ENCODE measurements at regions not wholly inside any gene's neighbourhood (a gene's known extent, or its start where the extent isn't known, plus 50 kb on each side); places are given as distances from the start of the nearest gene placed in this dataset.
"Not testable (repeated sequence)": the region's sequence is repeated elsewhere in the genome, so short reads cannot be mapped to it uniquely, and the experiment has no call there.

DNA sequence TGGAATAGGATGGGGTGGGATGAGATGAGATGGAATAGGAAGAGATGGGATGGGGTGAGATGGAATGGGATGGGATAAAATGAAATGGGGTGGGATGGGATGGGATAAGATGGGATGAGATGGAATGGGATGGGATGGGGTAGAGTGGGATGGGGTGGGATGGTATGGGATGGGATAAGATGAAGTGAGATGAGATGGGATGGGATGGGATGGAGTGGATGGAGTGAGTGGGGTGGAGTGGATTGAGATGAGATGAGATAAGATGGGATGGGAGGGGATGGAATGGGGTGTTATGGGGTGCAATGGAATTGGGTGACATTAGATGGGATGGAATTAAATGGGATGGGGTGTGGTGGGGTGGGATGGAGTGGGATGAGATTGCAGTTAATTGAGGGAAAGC is 279.2 kb upstream of the CDH5 start:
- no peak for ATAC-seq
- intact Hi-C loops (cut with DNase I) = no loop called here
- no peak for DNase-seq

DNA sequence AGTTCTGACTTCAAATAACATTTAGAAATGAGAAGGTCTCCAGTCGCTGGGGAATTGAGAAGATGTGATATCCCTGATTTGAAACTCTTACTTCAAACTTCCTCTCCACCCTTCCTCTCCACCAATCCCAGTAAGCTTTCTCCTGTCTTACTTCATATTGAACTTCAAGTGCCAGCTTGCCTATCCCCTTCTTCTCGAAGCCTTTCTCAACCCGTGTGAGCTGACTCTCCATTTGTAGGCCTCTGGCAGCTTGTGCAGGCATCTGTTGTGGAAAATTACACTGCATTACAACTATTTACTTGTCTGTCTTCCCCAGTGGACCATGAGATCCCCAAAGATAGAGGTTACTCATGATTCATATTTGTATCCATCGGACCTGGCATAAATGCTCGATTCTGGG is 280.8 kb upstream of the CDH5 start:
- ATAC-seq (no peak), DNase-seq (no peak)
- intact Hi-C loops (cut with DNase I) = no loop called here

DNA sequence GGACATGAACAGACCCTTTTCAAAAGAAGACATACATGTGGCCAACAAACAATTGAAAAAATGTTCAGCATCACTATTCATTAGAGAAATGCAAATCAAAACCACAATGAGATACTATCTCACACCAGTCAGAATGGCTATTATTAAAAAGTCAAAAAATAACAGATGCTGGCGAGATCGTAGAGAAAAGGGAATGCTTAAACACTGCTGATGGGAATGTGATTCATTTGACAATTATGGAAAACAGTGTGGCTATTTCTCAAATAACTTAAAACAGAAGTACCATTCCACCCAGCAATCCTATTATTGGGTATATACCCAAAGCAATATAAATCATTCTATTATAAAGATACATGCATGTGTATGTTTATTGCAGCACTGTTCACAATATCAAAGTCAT is 281.8 kb upstream of the CDH5 start:
- intact Hi-C loops (cut with DNase I); DNase-seq; ATAC-seq: not testable (repeated sequence)

DNA sequence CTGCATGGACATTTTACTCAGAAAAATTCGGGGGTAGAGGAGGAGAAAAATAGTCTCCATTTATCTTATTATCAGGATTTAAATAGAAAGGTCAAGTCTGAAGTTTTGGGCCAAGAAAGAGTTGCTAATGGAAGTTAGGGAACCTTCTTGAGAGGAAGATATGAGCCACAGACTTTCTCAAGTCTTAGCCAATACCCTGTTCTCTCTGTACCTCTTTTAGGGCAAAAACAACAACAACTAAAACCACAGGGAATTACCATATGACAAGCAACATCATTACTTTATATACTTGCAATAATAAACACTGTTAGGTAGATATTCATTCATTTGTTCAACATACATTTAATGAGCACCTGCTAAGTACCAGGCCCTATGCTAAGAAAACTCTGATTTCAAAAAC is 282.2 kb upstream of the CDH5 start:
- intact Hi-C loops (cut with DNase I) = no loop called here
- DNase-seq = no peak
- no peak for ATAC-seq

DNA sequence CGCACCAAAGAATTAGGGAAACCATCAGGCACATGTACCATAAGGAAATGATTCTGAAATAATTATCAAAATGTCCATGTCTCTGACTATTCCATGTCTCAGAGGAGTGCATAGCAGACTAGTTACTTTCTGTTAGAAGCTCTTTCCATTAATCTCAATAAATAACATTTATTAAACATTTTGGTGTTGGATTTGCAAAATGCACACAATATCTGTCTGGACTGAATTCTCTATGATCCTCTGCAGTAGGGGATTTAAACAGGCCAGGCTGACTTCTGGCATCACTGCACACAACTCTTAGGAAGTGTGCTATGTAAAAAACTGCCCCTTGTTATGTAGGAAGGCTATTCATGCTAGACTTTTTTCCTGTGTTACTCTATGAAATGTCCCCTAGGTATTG is 283.3 kb upstream of the CDH5 start:
- no peak for DNase-seq
- no peak for ATAC-seq
- intact Hi-C loops (cut with DNase I) = no loop called here

DNA sequence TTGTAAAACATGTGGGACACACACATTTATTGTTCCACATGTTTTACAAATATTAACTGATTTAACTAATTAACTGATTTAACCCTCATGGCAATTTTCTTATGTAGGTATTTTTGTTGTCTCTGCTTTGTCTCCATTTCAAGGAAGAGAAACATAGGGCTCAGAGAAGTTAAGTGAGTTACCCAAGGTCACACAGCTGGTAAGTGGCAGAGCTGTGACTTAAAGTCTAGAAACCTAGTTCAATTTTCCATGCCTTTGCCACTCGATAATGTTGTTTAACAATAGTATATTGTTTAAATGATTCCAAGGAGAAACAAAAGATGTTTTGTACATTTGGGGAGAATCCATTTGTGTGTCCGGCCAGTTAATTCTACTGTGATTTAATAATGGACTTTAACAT is 284.1 kb upstream of the CDH5 start:
- no peak for ATAC-seq
- no peak for DNase-seq

DNA sequence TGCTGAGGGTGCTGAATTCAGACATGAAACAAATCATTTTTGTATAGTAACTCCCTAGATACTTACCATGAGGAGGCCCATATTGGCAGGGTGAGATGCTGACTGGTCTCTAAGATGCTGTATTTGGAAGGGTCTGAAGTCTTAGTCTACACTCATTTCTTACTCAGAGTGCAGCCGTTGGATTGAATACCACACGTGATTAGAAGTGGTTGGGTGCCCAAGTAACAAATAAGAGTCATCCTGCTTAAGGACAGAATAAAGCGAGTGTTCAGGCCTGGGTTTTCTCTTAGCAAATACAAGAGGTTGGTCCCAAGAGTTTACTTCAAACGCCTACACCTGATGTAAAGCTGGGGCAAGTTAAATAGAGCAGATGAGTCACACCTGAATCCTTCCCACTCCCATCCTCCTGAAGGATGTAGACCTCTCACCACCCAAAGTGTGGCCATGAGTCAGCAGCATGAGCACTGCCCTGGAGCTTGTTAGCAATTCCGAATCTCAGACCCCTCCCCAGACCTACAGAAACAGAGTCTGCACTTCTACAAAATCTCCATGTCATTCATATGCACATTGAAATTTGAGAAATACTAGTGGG is 284.6 kb upstream of the CDH5 start:
- DNase-seq (no peak), ATAC-seq (peak in 1 of 2 donors; percentile 49)
- intact Hi-C loops (cut with DNase I) = no loop called here

More for the DNA sequence above, 284.1 kb upstream of the CDH5 start:
- intact Hi-C loops (cut with DNase I) = no loop called here

DNA sequence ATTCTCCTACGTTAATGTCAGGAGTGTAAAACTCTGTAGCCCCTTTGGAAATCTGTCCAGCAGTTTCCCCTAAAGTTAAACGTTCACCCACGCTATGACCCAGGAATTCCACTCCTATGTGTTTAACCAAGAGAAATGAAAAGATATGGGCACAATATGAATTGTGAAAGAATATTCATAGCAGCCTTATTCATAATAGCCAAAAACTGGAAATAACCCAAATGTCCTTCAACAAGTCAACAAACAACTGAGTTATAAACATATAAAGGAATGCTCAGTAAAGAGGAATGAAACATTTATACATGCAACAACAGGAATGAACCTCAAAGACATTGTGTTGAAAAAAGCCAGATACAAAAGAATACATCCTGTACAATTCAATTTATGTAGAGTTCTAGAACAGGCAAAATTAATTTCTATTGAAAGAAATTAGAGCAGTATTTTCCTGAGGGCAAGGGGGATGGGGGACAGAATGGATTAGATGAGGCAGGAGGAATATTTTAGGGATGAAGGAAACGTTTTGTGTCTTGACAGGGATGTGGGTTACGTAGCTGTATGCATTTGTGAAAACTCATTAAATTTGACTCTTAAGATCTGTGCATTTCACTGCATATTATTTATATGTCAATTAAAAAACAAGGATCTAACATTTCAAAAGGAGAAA is 286.7 kb upstream of the CDH5 start:
- DNase-seq = no peak
- intact Hi-C loops (cut with DNase I) = no loop called here
- no peak for ATAC-seq

DNA sequence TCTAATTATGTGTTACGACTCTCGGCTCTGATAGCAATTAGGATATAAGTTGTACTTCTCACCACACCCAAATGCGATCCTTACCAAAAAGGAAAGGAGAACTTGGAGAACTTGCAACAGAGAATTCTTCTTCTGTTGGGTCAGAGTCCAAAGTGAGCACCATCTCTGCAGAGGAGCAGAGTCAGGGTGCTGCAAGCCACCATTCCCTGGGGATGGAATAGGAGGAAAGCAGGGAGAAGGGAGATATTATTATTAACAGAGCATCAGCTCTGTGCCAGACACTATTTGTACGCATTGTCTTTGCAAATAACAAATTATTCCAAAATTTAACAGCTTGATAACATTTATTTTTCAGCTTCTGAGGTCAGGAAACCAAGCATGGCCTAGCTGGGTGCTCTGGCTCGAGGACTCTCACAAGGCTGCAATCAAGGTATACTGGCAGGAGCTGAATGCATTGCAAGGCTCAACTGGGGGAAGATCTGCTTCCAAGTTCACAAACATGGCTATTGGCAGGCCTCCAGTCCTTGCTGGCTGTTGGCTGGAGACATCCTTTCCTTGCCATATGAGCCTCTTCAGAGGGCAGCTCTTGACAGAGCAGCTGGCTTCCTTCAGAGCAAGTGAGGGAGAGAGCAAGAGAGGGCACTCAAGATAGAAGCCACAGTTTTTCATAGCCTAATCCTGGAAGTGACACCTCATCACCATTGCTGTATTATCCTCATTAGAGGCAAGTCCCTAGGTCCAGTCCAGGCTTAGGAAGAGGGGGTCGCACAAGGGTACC is 296.2 kb upstream of the CDH5 start:
- peak; percentile 66 for DNase-seq
- intact Hi-C loops (cut with DNase I) = no loop called here
- peak; percentile 95 to 96 for ATAC-seq

DNA sequence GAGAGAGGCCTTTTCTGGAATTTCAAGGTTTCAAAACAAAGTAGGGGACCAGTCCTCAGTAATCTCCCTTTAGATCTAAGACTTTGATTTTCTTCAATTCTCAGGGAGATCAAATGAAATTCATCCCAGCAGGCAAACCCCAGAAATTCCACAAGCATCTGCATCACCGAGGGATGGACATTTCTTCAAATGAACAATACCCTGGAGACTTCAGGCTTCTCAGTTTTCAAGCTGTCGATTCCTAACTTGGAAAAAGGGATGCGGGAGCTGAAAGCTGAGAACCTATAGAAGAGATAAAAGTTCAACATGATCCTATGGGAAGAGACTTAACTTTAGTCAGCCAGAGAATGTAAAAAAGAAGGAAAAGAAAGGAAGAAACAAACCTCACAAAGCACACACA is 296.9 kb upstream of the CDH5 start:
- ATAC-seq (no peak), DNase-seq (no peak)
- intact Hi-C loops (cut with DNase I) = no loop called here

DNA sequence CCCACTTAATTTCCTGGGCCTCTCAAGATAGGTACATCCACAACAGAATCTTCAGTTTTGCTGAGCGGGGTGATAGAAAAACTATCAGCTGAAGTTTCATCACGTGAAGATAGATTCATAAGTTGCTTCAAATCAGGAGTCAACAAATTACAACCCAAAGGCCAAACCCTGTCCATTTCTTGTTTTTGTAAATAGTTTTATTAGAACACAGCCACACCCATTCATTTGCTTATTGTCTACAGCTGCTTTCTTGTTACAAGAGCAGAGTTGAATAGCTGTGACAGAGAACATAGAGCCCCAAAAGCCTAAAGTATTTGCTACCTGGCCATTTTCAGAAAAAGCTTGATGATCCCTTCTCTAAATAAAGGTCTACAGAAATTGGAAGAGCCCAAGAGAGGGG is 300.1 kb upstream of the CDH5 start:
- ATAC-seq (no peak), DNase-seq (no peak)
- intact Hi-C loops (cut with DNase I) = no loop called here

DNA sequence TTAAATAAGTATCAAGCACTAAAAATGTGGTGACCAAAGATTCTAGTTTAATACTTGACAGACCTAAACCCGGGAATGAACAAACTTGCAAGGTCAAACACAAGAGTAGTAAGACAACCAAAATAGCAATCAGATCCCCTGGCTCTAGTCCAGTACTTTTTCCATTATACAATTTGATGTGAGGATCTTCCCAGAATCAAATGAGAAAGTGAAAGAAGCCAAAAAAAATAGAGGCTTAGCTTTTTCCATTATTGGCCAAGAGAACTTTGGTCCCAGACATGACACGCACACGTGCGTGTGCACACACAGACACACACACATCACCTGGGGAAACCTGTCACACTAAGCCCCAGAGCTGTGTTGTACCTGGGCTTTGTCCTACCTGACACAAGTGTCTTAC is 300.6 kb upstream of the CDH5 start:
- ATAC-seq = no peak
- intact Hi-C loops (cut with DNase I) = no loop called here
- DNase-seq = no peak

DNA sequence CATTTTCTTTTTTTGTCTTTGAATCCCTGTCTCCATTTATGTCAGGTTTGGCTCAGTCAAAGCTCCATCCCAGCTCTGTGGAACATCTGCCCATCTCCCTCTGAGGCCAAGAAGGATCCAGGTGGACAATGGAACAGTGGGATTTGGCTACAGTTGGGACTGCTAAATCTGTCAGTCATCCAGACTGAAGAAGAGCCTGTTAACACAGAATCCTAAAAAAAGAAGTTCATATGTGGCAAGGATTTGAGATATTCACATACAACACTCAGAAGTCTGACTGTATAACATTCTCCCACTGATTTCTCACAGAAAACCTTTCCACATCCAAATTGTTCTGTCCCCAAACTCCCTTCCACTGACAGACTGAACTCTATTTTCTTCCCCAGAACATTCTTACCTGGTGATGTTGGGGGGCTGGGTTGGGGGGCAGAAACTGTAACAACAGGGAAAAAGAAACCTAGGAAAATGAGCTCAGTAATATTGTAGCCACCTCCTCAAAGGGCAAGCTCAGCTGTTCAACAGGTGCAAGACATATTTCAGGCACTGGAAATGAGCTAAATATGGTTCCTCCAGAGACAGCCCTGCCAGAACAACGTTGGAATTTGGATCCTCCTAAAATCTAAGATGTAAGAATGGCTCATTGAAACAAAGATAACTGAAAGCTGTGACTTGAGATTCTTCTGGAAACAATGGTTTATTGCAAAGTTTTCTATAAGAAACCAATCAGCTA is 301.5 kb upstream of the CDH5 start:
- intact Hi-C loops (cut with DNase I) = no loop called here
- ATAC-seq = no peak
- DNase-seq = no peak

DNA sequence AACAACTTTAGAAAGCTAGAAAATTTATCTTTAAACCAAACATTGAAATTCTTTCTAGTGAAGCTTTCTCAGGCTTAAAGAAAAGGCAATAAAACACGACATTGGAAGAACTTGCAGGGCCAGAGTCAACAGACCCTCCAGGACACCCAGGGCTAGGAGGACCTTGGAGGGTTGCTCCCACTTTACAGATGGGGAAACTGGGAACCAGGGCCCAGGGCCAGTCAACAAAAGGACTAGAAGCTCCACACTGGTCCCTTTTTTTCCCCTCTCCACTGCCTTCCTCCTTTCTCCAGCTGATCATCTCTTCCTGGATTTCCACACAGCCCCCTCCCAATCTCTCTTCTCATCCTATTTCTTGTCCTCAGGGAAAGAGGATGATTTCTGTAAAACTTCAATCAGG is 307.7 kb upstream of the CDH5 start:
- DNase-seq (no peak), ATAC-seq (no peak)
- intact Hi-C loops (cut with DNase I) = no loop called here

DNA sequence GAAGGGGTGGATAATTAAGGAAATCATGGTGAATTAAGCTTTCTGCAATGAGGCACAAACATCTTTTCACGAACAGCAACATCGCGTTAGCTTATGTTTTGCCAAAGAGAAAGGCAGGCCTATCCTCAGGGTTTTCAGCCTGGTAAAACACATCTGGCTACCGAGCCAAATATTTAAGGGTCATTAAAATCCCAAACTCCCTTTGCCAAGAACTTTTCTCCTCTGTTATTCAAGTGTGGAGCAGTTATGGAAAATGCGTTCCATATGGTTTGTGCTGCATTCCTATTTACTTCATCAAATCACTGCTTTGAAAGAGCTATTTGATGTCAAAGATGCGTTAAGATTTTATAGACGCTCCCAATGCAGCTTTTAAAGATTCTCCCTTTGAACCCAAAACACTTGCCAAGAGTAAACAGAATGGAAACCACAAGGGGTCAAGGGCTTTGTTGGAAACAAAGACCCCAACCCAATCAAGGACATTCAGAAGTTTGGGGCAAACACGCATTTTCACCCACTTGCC is 308.3 kb upstream of the CDH5 start:
- ATAC-seq = no peak

DNA sequence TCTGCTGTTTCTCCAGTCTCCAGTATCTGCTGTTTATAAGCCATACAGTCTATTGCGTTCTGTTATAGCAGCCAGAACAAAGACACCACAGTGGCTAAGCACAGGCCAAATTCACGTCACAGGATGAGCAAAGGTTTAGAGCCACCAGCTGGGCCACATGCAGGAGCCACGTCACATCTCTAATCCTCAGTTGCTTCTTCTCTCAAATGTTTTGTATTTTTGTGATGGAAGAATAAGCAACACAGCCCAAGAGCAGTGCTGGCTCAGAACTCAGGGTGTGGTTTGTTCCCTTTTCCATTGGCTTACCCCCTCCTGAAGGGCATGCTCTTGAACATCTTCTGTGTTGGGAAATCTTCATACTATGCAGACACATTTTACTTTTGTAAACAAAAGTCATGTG is 309.4 kb upstream of the CDH5 start:
- ATAC-seq (no peak), DNase-seq (no peak)
- intact Hi-C loops (cut with DNase I) = no loop called here

More for the DNA sequence above, 308.3 kb upstream of the CDH5 start:
- DNase-seq = no peak
- intact Hi-C loops (cut with DNase I) = no loop called here

DNA sequence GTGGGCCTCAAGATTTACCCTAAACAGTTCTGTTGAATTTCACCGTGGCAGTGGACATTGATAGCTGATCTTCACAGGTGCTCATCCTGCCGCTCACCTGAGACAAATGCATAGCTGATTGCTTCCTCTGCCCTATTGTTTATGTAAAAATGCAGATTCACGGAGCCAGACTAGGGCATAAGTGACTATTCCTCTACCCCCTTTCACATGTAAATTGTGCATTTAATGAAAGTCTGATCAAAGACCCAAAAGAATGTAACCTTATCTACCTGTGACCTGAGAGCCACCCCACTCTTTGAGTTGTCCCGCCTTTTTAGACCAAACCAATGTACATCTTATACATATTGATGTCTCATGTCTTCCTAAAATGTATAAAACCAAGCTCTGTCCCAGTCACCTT is 312.4 kb upstream of the CDH5 start:
- no peak for ATAC-seq
- no peak for DNase-seq
- intact Hi-C loops (cut with DNase I) = no loop called here

DNA sequence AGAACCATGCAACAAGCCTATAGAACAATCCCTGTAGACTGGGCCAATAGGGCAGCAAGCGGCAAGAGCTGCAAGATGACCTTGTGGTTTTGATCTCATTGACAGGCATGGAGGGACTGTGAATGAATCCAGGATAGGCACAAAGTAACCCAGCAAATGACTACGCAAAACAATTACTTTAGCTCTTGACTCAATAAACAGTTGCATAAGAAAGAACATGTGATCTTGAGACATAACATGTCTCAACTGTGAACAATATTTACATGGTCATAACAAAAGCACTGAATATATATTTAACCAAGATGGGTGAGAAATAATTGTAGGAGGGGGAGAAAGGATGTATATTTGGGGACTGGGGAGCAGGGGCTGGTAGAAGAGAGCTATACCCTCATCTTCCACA is 313.7 kb upstream of the CDH5 start:
- ATAC-seq = no peak

DNA sequence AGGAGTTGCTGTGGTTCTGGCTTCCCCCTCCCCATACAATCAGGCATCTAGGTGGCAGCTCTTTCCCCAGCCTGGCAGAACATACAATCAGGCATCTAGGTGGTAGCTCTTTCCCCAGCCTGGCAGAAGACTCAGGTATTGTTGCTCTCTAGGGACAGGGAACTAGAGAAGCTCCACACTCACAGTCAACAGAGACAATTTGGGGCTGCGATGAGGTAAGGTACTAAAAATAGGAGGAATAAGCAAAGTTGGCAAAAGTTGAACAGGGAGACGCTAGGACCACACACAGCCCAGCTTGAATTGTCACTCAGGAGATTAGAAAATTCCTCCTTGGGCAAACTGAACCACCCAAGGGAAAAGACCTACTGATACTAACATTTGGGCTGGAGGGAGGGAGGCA is 315.5 kb upstream of the CDH5 start:
- intact Hi-C loops (cut with DNase I) = no loop called here
- DNase-seq (no peak), ATAC-seq (peak; percentile 27 to 54)

More for the DNA sequence above, 313.7 kb upstream of the CDH5 start:
- DNase-seq = no peak
- intact Hi-C loops (cut with DNase I) = no loop called here

DNA sequence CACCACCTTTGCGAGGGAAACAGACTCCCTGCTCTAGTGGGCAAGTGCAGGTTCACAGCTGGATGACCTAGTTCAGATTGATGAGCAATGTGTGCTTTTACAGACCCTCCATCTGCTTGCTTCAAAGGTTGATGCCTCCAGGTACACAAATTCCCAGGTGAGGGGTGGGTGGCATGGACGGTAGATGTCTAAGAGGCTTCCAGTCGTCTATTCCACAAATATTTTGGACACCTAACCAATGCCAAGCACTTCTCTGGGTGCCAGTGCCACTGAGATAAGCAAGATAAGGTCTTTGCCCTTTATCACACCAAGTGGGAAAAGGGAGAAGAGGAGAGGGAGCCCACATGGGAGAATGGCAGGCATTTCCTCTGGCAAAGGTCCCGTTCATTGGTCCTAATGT is 316.6 kb upstream of the CDH5 start:
- no peak for DNase-seq
- no peak for ATAC-seq
- intact Hi-C loops (cut with DNase I) = no loop called here
